ENCODE measurements at regions not wholly inside any gene's neighbourhood (a gene's known extent, or its start where the extent isn't known, plus 50 kb on each side); places are given as distances from the start of the nearest gene placed in this dataset.

DNA sequence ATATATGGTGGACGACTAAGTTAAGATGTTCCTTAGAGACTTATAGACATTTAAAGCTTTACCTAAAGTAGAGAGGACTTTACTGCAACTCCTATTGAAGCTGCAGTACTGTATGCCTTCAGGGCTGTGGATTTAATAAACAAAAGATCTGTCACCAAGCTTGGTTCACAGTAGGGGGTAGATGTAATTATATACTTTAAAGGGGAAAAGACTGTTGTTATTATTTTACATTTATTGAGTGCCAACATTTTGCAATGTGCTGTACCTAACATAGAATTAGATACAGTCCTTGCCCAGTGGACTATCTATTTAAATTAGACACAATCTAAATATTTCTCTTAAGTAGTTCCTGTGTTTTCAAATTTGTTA is 67.2 kb downstream of the SLIT2 start:
- no peaks in the 10 kb centered on the region for H3K79me2 ChIP-seq (ENCODE audit: insufficient read depth, low read length)
- ATAC-seq (ENCODE audit: insufficient read depth, low read depth) (no peak), DNase-seq (no peak)
- H4K20me1 ChIP-seq (ENCODE audit: insufficient read depth, low read length) = no peaks in the 10 kb centered on the region
- H3K9me3 ChIP-seq (ENCODE audit: insufficient read depth, low read length, severe bottlenecking) = no peaks in the 10 kb centered on the region
- H3K4me3 ChIP-seq (ENCODE audit: low read depth in 1 of 2, low read length in 2 of 2) = no peak overlapping the region
- H3K9ac ChIP-seq (ENCODE audit: low read depth, low read length) = no peak overlapping the region
- no peaks in the 10 kb centered on the region for H3K4me1 ChIP-seq (ENCODE audit: insufficient read depth, low read length)
- no peaks in the 10 kb centered on the region for H3K27me3 ChIP-seq (ENCODE audit: insufficient read depth, low read length, poor library complexity)
- no peak for TF ChIP-seq EZH2 (IDR thresholded peaks at IDR 0.05; ENCODE audit: borderline replicate concordance, low read depth, low read length, severe bottlenecking)
- TF ChIP-seq, protein P1, sequence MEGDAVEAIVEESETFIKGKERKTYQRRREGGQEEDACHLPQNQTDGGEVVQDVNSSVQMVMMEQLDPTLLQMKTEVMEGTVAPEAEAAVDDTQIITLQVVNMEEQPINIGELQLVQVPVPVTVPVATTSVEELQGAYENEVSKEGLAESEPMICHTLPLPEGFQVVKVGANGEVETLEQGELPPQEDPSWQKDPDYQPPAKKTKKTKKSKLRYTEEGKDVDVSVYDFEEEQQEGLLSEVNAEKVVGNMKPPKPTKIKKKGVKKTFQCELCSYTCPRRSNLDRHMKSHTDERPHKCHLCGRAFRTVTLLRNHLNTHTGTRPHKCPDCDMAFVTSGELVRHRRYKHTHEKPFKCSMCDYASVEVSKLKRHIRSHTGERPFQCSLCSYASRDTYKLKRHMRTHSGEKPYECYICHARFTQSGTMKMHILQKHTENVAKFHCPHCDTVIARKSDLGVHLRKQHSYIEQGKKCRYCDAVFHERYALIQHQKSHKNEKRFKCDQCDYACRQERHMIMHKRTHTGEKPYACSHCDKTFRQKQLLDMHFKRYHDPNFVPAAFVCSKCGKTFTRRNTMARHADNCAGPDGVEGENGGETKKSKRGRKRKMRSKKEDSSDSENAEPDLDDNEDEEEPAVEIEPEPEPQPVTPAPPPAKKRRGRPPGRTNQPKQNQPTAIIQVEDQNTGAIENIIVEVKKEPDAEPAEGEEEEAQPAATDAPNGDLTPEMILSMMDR (IDR thresholded peaks at IDR 0.05; ENCODE audit: borderline replicate concordance, extremely low read depth, low read length, poor library complexity, severe bottlenecking) = no peak
- no peak overlapping the region for H3K27ac ChIP-seq (ENCODE audit: low read length)
- H3K36me3 ChIP-seq (ENCODE audit: insufficient read depth, low read length) = no peaks in the 10 kb centered on the region
- no peak overlapping the region for H2AFZ ChIP-seq (ENCODE audit: low read depth, low read length)
- H3K4me2 ChIP-seq (ENCODE audit: insufficient read depth, low read length) = no peak overlapping the region

DNA sequence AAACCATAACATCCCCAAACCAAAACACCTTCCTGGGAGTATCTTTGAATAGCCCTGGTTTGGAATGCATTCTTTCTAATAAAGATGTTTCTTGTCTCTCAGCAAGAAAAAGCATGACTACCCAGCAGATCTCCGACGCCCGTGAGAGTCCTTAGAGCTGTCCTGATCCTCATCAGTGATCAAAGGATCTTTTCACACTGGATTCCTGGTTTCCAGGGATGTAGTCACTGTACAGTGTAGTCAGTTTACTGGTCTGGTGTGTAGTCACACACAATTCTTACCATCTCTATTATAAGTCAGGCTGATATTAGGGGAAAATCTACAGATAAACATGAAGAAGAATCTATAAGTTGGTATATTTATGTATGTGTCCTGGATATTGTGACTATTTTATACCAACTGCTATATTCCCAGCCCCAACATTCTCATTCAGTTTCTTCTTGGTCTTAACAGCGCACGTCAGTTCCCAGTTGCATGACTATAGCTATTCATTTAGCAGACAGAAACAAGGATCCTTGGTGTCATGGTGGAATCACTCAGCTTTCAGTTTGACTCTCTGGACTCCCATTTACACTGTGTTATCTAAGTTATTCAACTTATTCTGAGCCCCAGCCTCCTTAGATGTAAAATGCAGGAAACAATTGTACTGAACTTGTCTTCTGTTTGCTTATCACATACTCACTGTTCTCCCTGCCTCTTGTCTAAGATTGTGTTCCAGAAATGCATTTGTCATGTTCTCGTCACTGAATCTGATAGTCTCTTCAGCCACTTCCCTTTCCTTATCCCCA is 68.3 kb downstream of the SLIT2 start:
- H2AFZ ChIP-seq (ENCODE audit: low read depth, low read length) = no peak overlapping the region
- H3K4me3 ChIP-seq (ENCODE audit: low read depth in 1 of 2, low read length in 2 of 2) = no peak overlapping the region
- H3K36me3 ChIP-seq (ENCODE audit: insufficient read depth, low read length) = no peaks in the 10 kb centered on the region
- DNase-seq (no peak), ATAC-seq (ENCODE audit: insufficient read depth, low read depth) (no peak)
- TF ChIP-seq, protein P1 (IDR thresholded peaks at IDR 0.05; ENCODE audit: borderline replicate concordance, extremely low read depth, low read length, poor library complexity, severe bottlenecking) = no peak
- no peak for TF ChIP-seq EZH2 (IDR thresholded peaks at IDR 0.05; ENCODE audit: borderline replicate concordance, low read depth, low read length, severe bottlenecking)
- no peak overlapping the region for H3K27ac ChIP-seq (ENCODE audit: low read length)
- H3K9me3 ChIP-seq (ENCODE audit: insufficient read depth, low read length, severe bottlenecking) = no peaks in the 10 kb centered on the region
- no peaks in the 10 kb centered on the region for H4K20me1 ChIP-seq (ENCODE audit: insufficient read depth, low read length)
- no peaks in the 10 kb centered on the region for H3K4me1 ChIP-seq (ENCODE audit: insufficient read depth, low read length)
- no peaks in the 10 kb centered on the region for H3K27me3 ChIP-seq (ENCODE audit: insufficient read depth, low read length, poor library complexity)
- H3K79me2 ChIP-seq (ENCODE audit: insufficient read depth, low read length) = no peaks in the 10 kb centered on the region
- no peak overlapping the region for H3K4me2 ChIP-seq (ENCODE audit: insufficient read depth, low read length)
- no peak overlapping the region for H3K9ac ChIP-seq (ENCODE audit: low read depth, low read length)

DNA sequence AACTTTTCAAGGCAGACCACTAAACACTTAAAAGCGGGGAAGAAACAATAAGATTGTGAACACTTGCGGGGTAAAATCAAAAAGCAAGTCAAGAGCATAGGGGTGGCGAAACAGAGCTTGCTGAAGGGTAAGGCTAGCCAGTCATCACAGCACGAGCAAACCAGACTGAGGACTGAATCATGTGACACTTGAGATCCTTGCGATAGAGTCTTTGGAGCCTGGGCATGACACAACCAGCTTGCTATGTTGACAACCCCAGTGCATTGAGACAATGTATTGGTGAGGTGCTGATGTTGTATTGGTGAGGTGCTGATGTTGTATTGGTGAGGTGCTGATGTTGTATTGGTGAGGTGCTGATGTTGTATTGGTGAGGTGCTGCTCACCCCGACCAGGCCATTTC is 72.3 kb downstream of the SLIT2 start:
- DNase-seq = no peak
- Histone ChIP-seq H3K27me3 (ENCODE audit: insufficient read depth, low read length, poor library complexity) (no peaks in the 10 kb centered on the region), H3K27ac (ENCODE audit: low read length) (no peak overlapping the region), H3K4me3 (ENCODE audit: low read depth in 1 of 2, low read length in 2 of 2) (no peak overlapping the region), H3K4me2 (ENCODE audit: insufficient read depth, low read length) (no peak overlapping the region), H2AFZ (ENCODE audit: low read depth, low read length) (no peak overlapping the region), H3K36me3 (ENCODE audit: insufficient read depth, low read length) (no peaks in the 10 kb centered on the region), H3K4me1 (ENCODE audit: insufficient read depth, low read length) (no peaks in the 10 kb centered on the region), H3K79me2 (ENCODE audit: insufficient read depth, low read length) (no peaks in the 10 kb centered on the region), H3K9ac (ENCODE audit: low read depth, low read length) (no peak overlapping the region), H3K9me3 (ENCODE audit: insufficient read depth, low read length, severe bottlenecking) (no peaks in the 10 kb centered on the region), H4K20me1 (ENCODE audit: insufficient read depth, low read length) (no peaks in the 10 kb centered on the region)
- TF ChIP-seq EZH2 (IDR thresholded peaks at IDR 0.05; ENCODE audit: borderline replicate concordance, low read depth, low read length, severe bottlenecking) = no peak
- TF ChIP-seq, protein P1 (IDR thresholded peaks at IDR 0.05; ENCODE audit: borderline replicate concordance, extremely low read depth, low read length, poor library complexity, severe bottlenecking) = no peak
- ATAC-seq (ENCODE audit: insufficient read depth, low read depth) = no peak

All from DND-41 (cell line).